Stimulated activated CD8-positive, alpha-beta memory T cell treated with anti-CD3 and anti-CD28 coated beads, Interleukin-4, amount 100 ng/mL, for 24 hours (primary cell): ENCODE measurements at regions not wholly inside any gene's neighbourhood (a gene's known extent, or its start where the extent isn't known, plus 50 kb on each side); places are given as distances from the start of the nearest gene placed in this dataset.
"Not testable (repeated sequence)": the region's sequence is repeated elsewhere in the genome, so short reads cannot be mapped to it uniquely, and the experiment has no call there.

ENCODE experiments used
- DNase-seq: peaks from one replicate; pipeline ENCODE4 v3.0.0-alpha.2; 2020; ENCODE audit warnings: low read depth

- no peak for DNase-seq
These were observed 50.0 kb upstream of the EMX2 start for GRCh38 chr10:117492504-117492903.

GRCh38 chr10:117488004-117488403, 54.5 kb upstream of the EMX2 start:
- DNase-seq = no peak

- no peak for DNase-seq
These were observed 55.9 kb upstream of the EMX2 start for GRCh38 chr10:117486606-117487005.

GRCh38 chr10:117483056-117483590, 59.4 kb upstream of the EMX2 start:
- DNase-seq = no peak

- DNase-seq = not testable (repeated sequence)
These were observed 61.5 kb upstream of the EMX2 start for GRCh38 chr10:117481011-117481410.

GRCh38 chr10:117480097-117480496, 62.4 kb upstream of the EMX2 start:
- no peak for DNase-seq

GRCh38 chr10:117477961-117478670, 64.4 kb upstream of the EMX2 start:
- no peak for DNase-seq

GRCh38 chr10:117477211-117477947, 65.2 kb upstream of the EMX2 start:
- DNase-seq = no peak

GRCh38 chr10:117476716-117477115, 65.8 kb upstream of the EMX2 start:
- DNase-seq = no peak

- DNase-seq = no peak
These were observed 66.3 kb upstream of the EMX2 start for GRCh38 chr10:117476281-117476680.

GRCh38 chr10:117472872-117473271, 69.7 kb upstream of the EMX2 start:
- no peak for DNase-seq

- DNase-seq = no peak
These were observed 71.1 kb upstream of the EMX2 start for GRCh38 chr10:117471344-117471874.

GRCh38 chr10:117470733-117471132, 71.8 kb upstream of the EMX2 start:
- no peak for DNase-seq

GRCh38 chr10:117468665-117469064, 73.9 kb upstream of the EMX2 start:
- DNase-seq = no peak

- DNase-seq = no peak
These were observed 78.4 kb upstream of the EMX2 start for GRCh38 chr10:117464176-117464575.

- DNase-seq = no peak
These were observed 79.0 kb upstream of the EMX2 start for GRCh38 chr10:117463545-117463920.

- DNase-seq = no peak
These were observed 79.6 kb upstream of the EMX2 start for GRCh38 chr10:117462816-117463544.

GRCh38 chr10:117462424-117462792, 80.1 kb upstream of the EMX2 start:
- DNase-seq = no peak

GRCh38 chr10:117461766-117462423, 80.7 kb upstream of the EMX2 start:
- DNase-seq = no peak

- DNase-seq = no peak
These were observed 81.4 kb upstream of the EMX2 start for GRCh38 chr10:117460846-117461765.

GRCh38 chr10:117458571-117458970, 83.3 kb upstream of the PDZD8 start:
- DNase-seq = no peak
